Right renal pelvis (tissue), 4 donors: ENCODE measurements at regions not wholly inside any gene's neighbourhood (a gene's known extent, or its start where the extent isn't known, plus 50 kb on each side); places are given as distances from the start of the nearest gene placed in this dataset.

Source experiments
- DNase-seq, 4 donors: peaks; one replicate each; pipeline ENCODE4 v3.0.0-alpha.2; 2013; ENCODE audit warnings: low read depth in 4 of 4, low spot score in 3 of 4, missing footprints in 1 of 4

- no peak for DNase-seq
Measured at GRCh38 chr3:56876916-56877315, 75.2 kb upstream of the ARHGEF3 start.

GRCh38 chr3:56874269-56874668, 72.5 kb upstream of the ARHGEF3 start:
- DNase-seq = no peak

- DNase-seq = no peak
Measured at GRCh38 chr3:56870436-56870835, 68.7 kb upstream of the ARHGEF3 start.

- DNase-seq = no peak
Measured at GRCh38 chr3:56869157-56869889, 67.6 kb upstream of the ARHGEF3 start.

- no peak for DNase-seq
Measured at GRCh38 chr3:56868706-56869105, 67.0 kb upstream of the ARHGEF3 start.

GRCh38 chr3:56867671-56868070, 65.9 kb upstream of the ARHGEF3 start:
- DNase-seq = no peak

GRCh38 chr3:56864918-56865524, 63.3 kb upstream of the ARHGEF3 start:
- no peak for DNase-seq

GRCh38 chr3:56864090-56864489, 62.3 kb upstream of the ARHGEF3 start:
- no peak for DNase-seq

GRCh38 chr3:56862352-56863062, 60.8 kb upstream of the ARHGEF3 start:
- DNase-seq = peak in 2 of 4 donors; percentile 47 to 58

GRCh38 chr3:56861511-56861910, 59.8 kb upstream of the ARHGEF3 start:
- DNase-seq = no peak

GRCh38 chr3:56860939-56861338, 59.2 kb upstream of the ARHGEF3 start:
- DNase-seq = no peak

- DNase-seq = no peak
Measured at GRCh38 chr3:56860351-56860750, 58.6 kb upstream of the ARHGEF3 start.

GRCh38 chr3:56858331-56858730, 56.6 kb upstream of the ARHGEF3 start:
- no peak for DNase-seq

- no peak for DNase-seq
Measured at GRCh38 chr3:56857178-56857577, 55.4 kb upstream of the ARHGEF3 start.

GRCh38 chr3:56856752-56857151, 55.0 kb upstream of the ARHGEF3 start:
- no peak for DNase-seq

GRCh38 chr3:56855856-56856512, 54.2 kb upstream of the ARHGEF3 start:
- no peak for DNase-seq

GRCh38 chr3:56854856-56855611, 53.3 kb upstream of the ARHGEF3 start:
- no peak for DNase-seq

GRCh38 chr3:56851966-56852884, 50.5 kb upstream of the ARHGEF3 start:
- no peak for DNase-seq
